Ishikawa (cell line): ENCODE measurements at regions not wholly inside any gene's neighbourhood (a gene's known extent, or its start where the extent isn't known, plus 50 kb on each side); places are given as distances from the start of the nearest gene placed in this dataset.

Source experiments
- CREB1 ChIP-seq: IDR thresholded peaks from 2 replicates; pipeline ENCODE4 v1.6.1; 2012; ENCODE audit warnings: low read depth
- EGR1 ChIP-seq: IDR thresholded peaks from 2 replicates; pipeline ENCODE4 v1.6.1; 2012
- EP300 ChIP-seq: IDR thresholded peaks from 2 replicates; pipeline ENCODE4 v1.6.1; 2012; ENCODE audit warnings: borderline replicate concordance
- FOXM1 ChIP-seq: IDR thresholded peaks from 2 replicates; pipeline ENCODE4 v1.6.1; 2012; ENCODE audit warnings: low read depth, borderline replicate concordance
- NFIC ChIP-seq: IDR thresholded peaks from 2 replicates; pipeline ENCODE4 v1.6.1; 2012
- RAD21 ChIP-seq: IDR thresholded peaks from 2 replicates; pipeline ENCODE4 v1.6.1; 2012; ENCODE audit warnings: low read depth
- REST ChIP-seq: IDR thresholded peaks from 2 replicates; pipeline ENCODE4 v1.6.1; 2012; ENCODE audit warnings: low read depth, mild to moderate bottlenecking
- TAF1 ChIP-seq: IDR thresholded peaks from 2 replicates; pipeline ENCODE4 v1.6.1; 2012; ENCODE audit warnings: low read depth, mild to moderate bottlenecking
- TCF12 ChIP-seq: IDR thresholded peaks from 2 replicates; pipeline ENCODE4 v1.6.1; 2012; ENCODE audit warnings: low read depth
- TEAD4 ChIP-seq: IDR thresholded peaks from 2 replicates; pipeline ENCODE4 v1.6.1; 2012
- USF1 ChIP-seq: IDR thresholded peaks from 2 replicates; pipeline ENCODE4 v1.6.1; 2012
- YY1 ChIP-seq: IDR thresholded peaks from 2 replicates; pipeline ENCODE4 v1.6.1; 2012; ENCODE audit warnings: low read depth
- ZBTB7A ChIP-seq: IDR thresholded peaks from 2 replicates; pipeline ENCODE4 v1.6.1; 2012; ENCODE audit warnings: low read depth

- TF ChIP-seq REST (no peak), TAF1 (no peak), YY1 (no peak), RAD21 (no peak), TEAD4 (no peak), CREB1 (no peak), EGR1 (no peak), EP300 (no peak), ZBTB7A (no peak), FOXM1 (no peak), USF1 (no peak), NFIC (no peak), TCF12 (no peak)
Observed at GRCh38 chr17:21613071-21613429, 79.3 kb upstream of the KCNJ18 start.
